ENCODE measurements at regions not wholly inside any gene's neighbourhood (a gene's known extent, or its start where the extent isn't known, plus 50 kb on each side); places are given as distances from the start of the nearest gene placed in this dataset.

- TF ChIP-seq PATZ1 (CRISPR knock-in tag; IDR thresholded peaks at IDR 0.05; ENCODE audit: borderline replicate concordance) = no peak
- no peak for TF ChIP-seq ISL1 (CRISPR knock-in tag; IDR thresholded peaks at IDR 0.05)
- no peak for TF ChIP-seq ZNF8 (CRISPR knock-in tag; IDR thresholded peaks at IDR 0.05)
- no peak for TF ChIP-seq ESRRG (CRISPR knock-in tag; IDR thresholded peaks at IDR 0.05)
- no peak for TF ChIP-seq CSDC2 (CRISPR knock-in tag; IDR thresholded peaks at IDR 0.05)
- no peak for TF ChIP-seq ZFP30 (CRISPR knock-in tag; IDR thresholded peaks at IDR 0.05)
These were observed 485.4 kb downstream of the ZNF608 start for GRCh38 chr5:124260921-124261515.
